Smooth muscle cell (in vitro differentiated cells): ENCODE measurements at regions not wholly inside any gene's neighbourhood (a gene's known extent, or its start where the extent isn't known, plus 50 kb on each side); places are given as distances from the start of the nearest gene placed in this dataset.

Source experiments
- DNase-seq: peaks from one replicate; lab custom pipeline; 2025; ENCODE audit not compliant: unreplicated experiment; lab: John Stamatoyannopoulos, UW
- H2AFZ ChIP-seq: fragments of 200-600 bp; sonication (generic); 2 replicates; pipeline ENCODE4 v1.6.0; 2016; ENCODE audit warnings: antibody characterized with exemption, low read depth, mild to moderate bottlenecking
- H3F3A ChIP-seq: fragments of 200-600 bp; sonication (generic); 2 replicates; pipeline ENCODE4 v1.6.0; 2017; ENCODE audit warnings: antibody characterized with exemption, low read depth
- H3K27ac ChIP-seq: fragments of 200-600 bp; sonication (generic); 2 replicates; pipeline ENCODE4 v1.5.1; 2016; ENCODE audit warnings: low read depth, mild to moderate bottlenecking
- H3K27me3 ChIP-seq: fragments of 200-600 bp; sonication (generic); 2 replicates; pipeline ENCODE4 v1.6.1; 2016; ENCODE audit warnings: low read depth, mild to moderate bottlenecking
- H3K36me3 ChIP-seq: fragments of 200-600 bp; sonication (generic); 2 replicates; pipeline ENCODE4 v1.5.1; 2016; ENCODE audit warnings: low read depth
- H3K4me1 ChIP-seq: fragments of 200-600 bp; sonication (generic); 2 replicates; pipeline ENCODE4 v1.5.1; 2016; ENCODE audit warnings: low read depth
- H3K4me2 ChIP-seq: fragments of 200-600 bp; sonication (generic); 2 replicates; pipeline ENCODE4 v1.6.0; 2016; ENCODE audit warnings: mild to moderate bottlenecking
- H3K4me3 ChIP-seq: fragments of 200-600 bp; sonication (generic); 2 replicates; pipeline ENCODE4 v1.5.1; 2016; ENCODE audit warnings: mild to moderate bottlenecking
- H3K79me2 ChIP-seq: fragments of 200-600 bp; sonication (generic); 2 replicates; pipeline ENCODE4 v1.6.0; 2016; ENCODE audit warnings: low read depth, mild to moderate bottlenecking
- H3K9ac ChIP-seq: fragments of 200-600 bp; sonication (generic); 2 replicates; pipeline ENCODE4 v1.6.0; 2016; ENCODE audit warnings: low read depth
- H3K9me3 ChIP-seq: fragments of 200-600 bp; sonication (generic); replicated peaks from 2 replicates; pipeline ENCODE4 v1.5.1; 2016; ENCODE audit warnings: low read depth
- H4K20me1 ChIP-seq: fragments of 200-600 bp; sonication (generic); 2 replicates; pipeline ENCODE4 v1.6.0; 2016; ENCODE audit warnings: low read depth
- CTCF ChIP-seq: fragments of 200-600 bp; sonication (generic); IDR thresholded peaks from 2 replicates; pipeline ENCODE4 v1.5.1; 2017; ENCODE audit warnings: borderline replicate concordance, mild to moderate bottlenecking, antibody characterized with exemption; ENCODE audit not compliant: insufficient read depth, poor library complexity, severe bottlenecking
- WGBS: methylation state at CpG from one replicate; pipeline ENCODE4 v1.1.7; 2016; ENCODE audit warnings: low lambda C conversion rate; 5-methylcytosine and 5-hydroxymethylcytosine counted together

GRCh38 chr2:8121826-8122513, 559.9 kb upstream of the ID2 start:
- peak overlapping the region; percentile 24 for H2AFZ ChIP-seq

GRCh38 chr2:8122520-8122919, 559.3 kb upstream of the ID2 start:
- H3K4me2 ChIP-seq: no peak overlapping the region
- H4K20me1 ChIP-seq: no peaks in the 10 kb centered on the region
- no peaks in the 10 kb centered on the region for H3K79me2 ChIP-seq
- peaks cover 13% of the 10 kb centered on the region for H3K4me1 ChIP-seq
- no peaks in the 10 kb centered on the region for H3K27me3 ChIP-seq
- H3K4me3 ChIP-seq: no peak overlapping the region
- no peak for TF ChIP-seq CTCF
- no peak overlapping the region for H3K9ac ChIP-seq
- peak overlapping the region; percentile 24 for H2AFZ ChIP-seq
- H3F3A ChIP-seq: no peaks in the 10 kb centered on the region
- H3K27ac ChIP-seq: no peak overlapping the region
- DNase-seq: no peak
- H3K36me3 ChIP-seq: no peaks in the 10 kb centered on the region
- WGBS: 87% methylated on average over 7 of the region's 7 CpGs
- no peaks in the 10 kb centered on the region for H3K9me3 ChIP-seq

More at GRCh38 chr2:8121826-8122513, 559.9 kb upstream of the ID2 start:
- no peaks in the 10 kb centered on the region for H3K36me3 ChIP-seq
- no peaks in the 10 kb centered on the region for H3K79me2 ChIP-seq
- no peak for TF ChIP-seq CTCF
- no peak overlapping the region for H3K9ac ChIP-seq
- H3K27me3 ChIP-seq: no peaks in the 10 kb centered on the region
- DNase-seq: no peak
- no peak overlapping the region for H3K4me3 ChIP-seq
- H3K4me1 ChIP-seq: peaks cover 13% of the 10 kb centered on the region
- H3K9me3 ChIP-seq: no peaks in the 10 kb centered on the region
- H3F3A ChIP-seq: no peaks in the 10 kb centered on the region
- H3K27ac ChIP-seq: no peak overlapping the region
- H3K4me2 ChIP-seq: no peak overlapping the region
- WGBS: 91% methylated on average over 5 of the region's 5 CpGs
- H4K20me1 ChIP-seq: no peaks in the 10 kb centered on the region

GRCh38 chr2:8123464-8123863, 558.4 kb upstream of the ID2 start:
- 71% methylated on average over 2 of the region's 2 CpGs for WGBS

More at GRCh38 chr2:8123464-8123863, 558.4 kb upstream of the ID2 start:
- no peaks in the 10 kb centered on the region for H3K9me3 ChIP-seq
- H4K20me1 ChIP-seq: no peaks in the 10 kb centered on the region
- H3K4me3 ChIP-seq: no peak overlapping the region
- H3K79me2 ChIP-seq: no peaks in the 10 kb centered on the region
- DNase-seq: no peak
- no peak for TF ChIP-seq CTCF
- no peak overlapping the region for H3K4me2 ChIP-seq
- no peaks in the 10 kb centered on the region for H3F3A ChIP-seq
- no peak overlapping the region for H2AFZ ChIP-seq
- no peak overlapping the region for H3K9ac ChIP-seq
- H3K4me1 ChIP-seq: peaks cover 13% of the 10 kb centered on the region
- H3K36me3 ChIP-seq: no peaks in the 10 kb centered on the region
- H3K27ac ChIP-seq: no peak overlapping the region
- no peaks in the 10 kb centered on the region for H3K27me3 ChIP-seq
